Hypothalamus (tissue), 51 donors: ENCODE measurements at regions not wholly inside any gene's neighbourhood (a gene's known extent, or its start where the extent isn't known, plus 50 kb on each side); places are given as distances from the start of the nearest gene placed in this dataset.
"Not testable (repeated sequence)": the region's sequence is repeated elsewhere in the genome, so short reads cannot be mapped to it uniquely, and the experiment has no call there.

ENCODE experiments used
- DNase-seq, 51 donors: peaks; one replicate each; lab custom pipeline; 2025; lab: John Stamatoyannopoulos, UW

DNA sequence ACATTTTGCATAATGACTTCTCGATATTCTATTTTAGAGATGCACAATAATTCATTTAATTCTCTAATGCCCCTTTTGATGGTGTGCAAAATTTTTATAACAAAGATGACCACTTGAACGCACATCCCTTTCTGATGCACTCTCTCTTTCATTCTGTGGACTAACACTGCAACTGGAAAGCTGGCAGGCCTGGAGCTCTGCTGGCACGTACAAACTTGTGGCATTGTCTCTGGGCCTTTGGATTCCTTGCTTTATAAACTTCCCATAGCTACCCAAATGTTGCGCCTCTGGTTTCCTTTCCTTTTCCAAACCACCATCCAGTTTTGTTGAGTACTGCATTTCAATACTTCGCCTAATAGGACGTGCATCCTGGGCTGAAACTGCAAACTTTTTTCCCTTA lies 194.5 kb upstream of the CFAP20DC start:
- peak in 1 of 51 donors; percentile 20 for DNase-seq

- DNase-seq: no peak
Observed at GRCh38 chr3:59243476-59243875, 193.7 kb upstream of the CFAP20DC start.

DNA sequence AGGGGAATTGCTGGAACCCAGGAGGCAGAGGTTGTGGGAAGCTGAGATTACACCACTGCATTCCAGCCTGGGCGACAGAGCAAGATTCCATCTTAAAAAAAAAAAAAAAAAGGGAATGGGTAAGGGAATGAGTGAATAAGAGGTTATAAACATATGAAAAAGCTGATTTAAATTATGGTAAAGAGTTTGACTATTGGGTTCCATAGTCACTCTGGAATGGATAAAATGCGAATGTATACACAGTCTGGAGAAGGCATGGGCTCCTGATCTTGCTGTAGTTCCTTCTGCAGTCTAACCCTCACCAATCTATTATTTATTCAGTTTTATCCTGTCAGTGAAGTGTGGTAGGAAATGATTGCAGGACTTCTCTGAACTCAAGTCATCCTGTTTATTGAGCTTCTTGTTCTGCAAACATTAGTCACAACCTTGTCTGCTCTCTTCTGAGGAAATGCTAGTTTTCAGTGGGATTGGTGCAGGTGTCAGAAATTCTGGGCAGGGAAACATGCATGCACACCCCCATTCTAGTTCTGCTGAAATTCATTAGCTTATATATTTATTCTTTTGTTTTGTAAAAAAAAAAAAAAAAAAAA lies 190.9 kb upstream of the CFAP20DC start:
- no peak for DNase-seq

DNA sequence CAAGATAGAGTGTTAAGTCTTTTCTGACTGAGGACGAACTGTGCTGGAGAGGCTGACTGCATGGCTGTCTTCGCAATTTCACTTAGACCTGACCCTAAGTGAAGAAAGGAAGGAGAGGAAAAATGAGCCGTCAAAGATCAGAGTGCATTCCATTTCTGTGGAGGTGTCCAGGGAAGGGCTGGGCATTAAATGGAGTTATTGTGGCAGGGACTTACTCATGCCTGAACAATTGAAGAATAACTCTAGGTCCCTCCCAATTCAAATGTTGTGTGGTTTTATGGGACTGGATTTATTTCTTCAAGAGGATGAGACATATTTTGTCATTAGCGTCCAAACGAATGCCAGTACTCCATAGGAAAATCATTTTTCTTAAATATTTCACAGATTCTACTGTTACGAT lies 187.3 kb upstream of the CFAP20DC start:
- DNase-seq: no peak

DNA sequence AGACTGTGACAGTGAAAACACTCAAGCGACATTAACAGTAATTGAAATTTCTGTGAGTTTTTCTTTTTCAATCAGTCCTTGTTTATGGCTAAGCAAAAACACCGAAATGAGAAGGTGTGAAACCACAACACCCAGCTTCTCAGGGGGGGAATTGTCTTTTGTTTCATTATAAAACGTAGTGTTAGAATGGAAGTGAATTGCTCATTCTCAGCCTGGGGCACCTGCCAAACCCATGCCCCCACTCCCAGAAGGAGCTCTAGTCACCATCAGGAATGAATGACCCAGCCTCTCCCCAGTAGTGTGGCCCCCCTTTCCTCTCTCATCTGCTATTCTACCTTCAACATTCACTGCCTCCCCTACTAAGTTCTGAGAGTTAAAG lies 185.8 kb upstream of the CFAP20DC start:
- no peak for DNase-seq

DNA sequence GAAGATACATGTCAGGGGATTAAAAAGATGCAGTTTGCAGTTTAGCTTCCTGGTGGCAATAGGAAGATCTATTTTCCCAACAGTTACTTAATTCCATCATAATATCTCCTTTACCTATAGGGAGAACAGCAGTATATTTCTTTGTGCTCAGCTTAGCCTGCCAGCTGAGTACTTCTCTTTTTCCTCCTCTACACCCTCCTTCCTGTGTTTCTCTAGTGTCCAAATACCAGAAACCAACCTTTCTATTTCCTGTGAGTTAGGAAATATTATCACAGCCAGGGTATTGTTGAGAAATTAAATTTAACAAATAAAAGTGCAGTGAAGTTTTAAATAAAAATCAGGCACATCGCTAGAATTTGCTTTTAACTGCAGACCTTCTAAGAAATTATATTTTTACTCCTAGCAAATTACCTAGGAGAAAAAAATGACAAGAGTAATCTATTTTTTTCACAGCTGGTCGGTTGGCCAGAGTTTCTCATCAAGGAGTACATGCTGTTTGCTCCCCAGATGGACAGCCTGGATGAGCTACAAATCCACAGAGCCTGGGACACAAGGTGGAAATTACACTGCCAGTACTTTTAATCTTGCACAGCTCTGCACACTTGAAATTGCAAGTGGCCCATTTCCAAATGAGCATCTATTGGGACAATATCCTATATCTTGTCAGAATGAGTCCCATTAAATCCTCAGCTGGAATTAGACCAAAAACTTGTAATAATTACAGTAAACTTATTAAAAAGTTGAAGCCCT lies 185.2 kb upstream of the CFAP20DC start:
- DNase-seq: no peak

DNA sequence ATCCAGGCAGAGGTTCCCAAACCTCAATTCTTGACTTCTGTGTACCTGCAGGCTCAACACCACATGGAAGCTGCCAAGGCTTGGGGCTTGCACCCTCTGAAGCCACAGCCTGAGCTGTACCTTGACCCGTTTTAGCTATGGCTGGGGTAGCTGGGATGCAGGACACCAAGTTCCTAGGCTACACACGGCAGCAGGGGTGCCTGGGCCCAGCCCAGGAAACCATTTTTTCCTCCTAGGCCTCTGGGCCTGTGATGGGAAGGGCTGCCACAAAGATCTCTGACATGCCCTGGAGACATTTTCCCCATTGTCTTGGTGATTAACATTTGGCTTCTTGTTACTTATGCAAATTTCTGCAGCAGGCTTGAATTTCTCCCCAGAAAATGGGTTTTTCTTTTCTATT lies 180.6 kb upstream of the CFAP20DC start:
- not testable (repeated sequence) for DNase-seq

DNA sequence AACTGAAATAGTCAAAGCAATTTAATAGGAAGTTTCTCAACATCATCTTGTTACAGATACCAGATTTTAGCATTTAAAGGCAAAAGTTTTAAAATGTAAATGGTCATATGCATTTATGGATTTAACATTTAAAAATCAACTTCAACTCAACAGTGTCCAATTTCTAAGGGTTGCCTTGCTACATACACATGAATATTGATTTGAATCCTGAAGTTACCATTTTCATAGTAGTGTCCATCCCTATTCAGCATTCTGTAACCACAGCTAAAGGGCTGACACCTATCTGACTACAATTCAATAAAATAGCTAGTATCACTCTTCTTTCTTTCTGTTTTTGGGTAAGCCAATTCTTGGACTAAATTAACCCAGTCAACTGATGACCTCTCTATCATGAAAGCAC lies 164.0 kb upstream of the CFAP20DC start:
- no peak for DNase-seq

- DNase-seq: peak in 4 of 51 donors; percentile 2 to 47 (median 13)
Observed at GRCh38 chr3:59212128-59212779, 162.4 kb upstream of the CFAP20DC start.

GRCh38 chr3:59210260-59210659 lies 160.4 kb upstream of the CFAP20DC start:
- no peak for DNase-seq

GRCh38 chr3:59192473-59192872 lies 142.6 kb upstream of the CFAP20DC start:
- DNase-seq: no peak

GRCh38 chr3:59191651-59192050 lies 141.8 kb upstream of the CFAP20DC start:
- no peak for DNase-seq

DNA sequence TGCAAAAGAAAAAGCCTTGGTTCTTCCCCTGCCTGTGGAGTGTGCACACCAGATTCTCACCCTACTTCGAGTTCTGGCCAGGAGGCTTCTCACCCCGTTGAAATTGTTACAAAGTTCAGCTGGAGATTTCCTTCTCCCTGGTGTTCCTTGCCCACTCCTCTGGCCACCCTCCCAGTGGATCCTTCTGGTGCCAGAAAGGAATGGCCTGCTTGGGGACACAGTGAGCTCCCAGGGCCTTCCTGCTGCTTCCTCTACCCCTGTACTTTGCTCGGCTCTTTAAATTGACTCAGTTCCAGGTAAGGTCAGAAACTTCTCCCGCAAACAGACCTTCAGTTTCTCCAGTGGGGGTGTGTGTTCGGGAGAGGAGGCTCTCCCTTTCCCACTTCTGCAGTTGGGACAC lies 140.1 kb upstream of the CFAP20DC start:
- DNase-seq: no peak

- DNase-seq: no peak
Observed at GRCh38 chr3:59189526-59189925, 139.7 kb upstream of the CFAP20DC start.

- DNase-seq: no peak
Observed at GRCh38 chr3:59186725-59187124, 136.9 kb upstream of the CFAP20DC start.

DNA sequence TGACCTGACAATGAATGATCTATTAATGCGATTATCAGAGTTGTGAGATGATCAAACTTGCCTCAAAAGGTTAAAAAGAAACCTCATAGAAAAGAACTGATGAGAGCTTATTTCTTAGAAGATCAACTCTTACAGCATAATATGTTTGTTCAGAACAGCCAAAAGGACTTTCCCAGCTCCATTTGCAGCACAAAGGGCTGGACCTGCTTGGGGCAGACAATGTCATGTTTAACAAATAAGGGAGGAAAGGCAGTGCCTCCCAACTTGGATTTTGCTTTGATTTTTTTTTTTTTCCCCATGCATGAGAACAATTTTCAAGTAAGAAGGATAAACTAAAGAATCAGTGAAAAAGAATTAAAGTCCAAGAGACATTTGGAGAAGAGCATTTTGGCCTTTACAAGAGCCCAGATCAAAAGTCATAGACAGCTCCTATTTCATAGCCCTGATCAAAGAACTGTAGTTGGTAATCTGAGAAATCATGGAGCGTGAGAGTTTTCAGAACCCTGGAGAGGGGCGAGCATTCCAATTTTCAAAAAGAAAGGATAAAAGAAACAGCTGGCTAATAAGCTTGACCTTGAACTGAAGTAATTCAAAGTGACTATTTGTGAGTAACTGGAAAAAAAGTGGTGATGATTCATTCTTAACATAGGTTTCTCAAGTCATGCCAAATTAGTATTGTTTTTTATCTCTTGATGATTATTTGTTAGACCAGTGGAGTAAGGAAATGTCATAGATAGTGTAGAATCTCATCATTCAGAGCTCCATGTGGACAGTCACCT lies 136.0 kb upstream of the CFAP20DC start:
- DNase-seq: no peak

DNA sequence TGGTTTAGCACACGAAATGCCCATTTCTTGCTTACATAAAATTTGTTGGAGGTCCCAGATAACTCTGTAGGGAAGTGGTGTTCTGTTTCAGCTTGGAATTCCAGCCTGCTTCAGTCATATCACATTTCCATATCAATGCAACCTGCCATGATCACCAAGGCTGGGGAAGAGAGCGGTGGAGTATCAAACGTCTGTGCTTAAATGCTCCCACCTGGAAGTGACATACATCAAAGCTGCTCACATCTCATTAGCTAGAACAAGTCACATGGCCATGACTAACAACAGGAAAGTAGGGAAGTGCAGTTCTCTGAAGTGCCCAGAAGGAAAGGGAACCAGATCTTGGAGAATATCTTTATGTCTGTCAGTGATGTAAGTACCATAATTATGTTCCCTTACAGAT lies 130.2 kb upstream of the CFAP20DC start:
- no peak for DNase-seq

DNA sequence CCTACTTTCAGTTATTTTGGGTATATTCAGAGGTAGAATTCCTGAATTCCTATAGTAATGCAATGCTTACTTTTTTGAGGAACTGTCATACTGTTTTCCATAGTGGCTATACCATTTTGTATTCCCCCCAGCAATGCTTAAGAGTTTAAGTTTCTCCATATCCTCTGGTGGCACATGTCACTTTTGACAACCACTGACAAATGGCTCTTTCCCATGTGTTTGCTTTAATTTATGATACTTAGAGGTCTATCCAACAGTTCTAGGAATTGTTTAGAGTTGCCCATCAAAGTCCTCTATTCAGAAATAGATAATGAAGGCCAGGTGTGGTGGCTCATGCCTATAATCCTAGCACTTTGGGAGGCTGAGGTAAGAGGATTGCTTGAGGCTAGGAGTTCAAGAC lies 128.9 kb upstream of the CFAP20DC start:
- DNase-seq: no peak

DNA sequence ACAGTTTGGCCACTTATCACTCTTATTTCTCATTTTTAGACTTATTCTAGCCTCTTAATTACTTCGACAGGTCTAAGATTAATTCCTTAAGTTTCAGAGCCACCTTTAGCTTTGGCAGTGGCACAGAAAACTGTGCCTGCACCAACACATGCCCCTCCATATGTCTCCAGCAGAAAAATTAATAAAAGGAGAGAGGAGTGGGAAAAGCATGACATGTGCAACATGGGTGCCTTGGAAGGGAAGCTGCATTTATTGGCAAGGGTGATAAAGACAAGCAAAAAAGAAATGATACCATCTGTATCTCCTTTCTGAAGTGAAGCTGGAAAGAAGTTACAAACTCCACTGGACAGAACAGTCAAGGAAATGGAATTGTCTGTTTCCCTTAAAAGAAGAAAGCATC lies 121.7 kb upstream of the CFAP20DC start:
- DNase-seq: no peak

GRCh38 chr3:59170166-59170565 lies 120.3 kb upstream of the CFAP20DC start:
- DNase-seq: not testable (repeated sequence)

DNA sequence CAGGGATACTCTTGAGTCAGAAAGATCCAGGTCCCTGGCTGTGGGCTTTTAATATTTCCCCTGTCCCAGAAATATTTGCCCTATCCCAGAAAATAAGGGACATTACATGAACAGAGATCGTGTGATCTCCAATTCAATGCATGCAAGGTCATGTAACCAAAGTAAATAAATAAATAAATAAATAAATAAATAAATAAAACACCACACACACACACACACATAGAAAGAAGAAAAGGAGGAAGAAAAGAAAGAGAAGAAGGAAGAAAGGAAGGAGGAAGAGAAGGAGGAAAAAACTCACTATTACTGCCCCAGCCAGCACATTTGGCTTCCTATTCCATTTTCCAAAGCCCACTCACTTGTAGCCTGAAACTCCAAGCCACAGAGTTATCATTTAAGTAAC lies 117.9 kb upstream of the CFAP20DC start:
- DNase-seq: no peak
